H1 (cell line): ENCODE measurements at regions not wholly inside any gene's neighbourhood (a gene's known extent, or its start where the extent isn't known, plus 50 kb on each side); places are given as distances from the start of the nearest gene placed in this dataset.

ENCODE experiments used
- CTCF ChIA-PET: fragments of 300-600 bp; sonication (Branson Sonifier 250); formaldehyde crosslinking; loops from one replicate; lab custom pipeline; 2021; ENCODE audit not compliant: partially characterized antibody; lab: Charles Lee
- POLR2A ChIA-PET: fragments of 300-600 bp; sonication (Branson Sonifier 250); formaldehyde crosslinking; loops from one replicate; lab custom pipeline; 2021; ENCODE audit warnings: inconsistent platforms; ENCODE audit not compliant: partially characterized antibody; lab: Charles Lee
- DNase-seq, 2 experiments: peaks; one replicate each; pipeline versions ENCODE4 v3.0.0 to v3.0.0-alpha.2; 2010 to 2022; ENCODE audit warnings: low spot score in 2 of 2, low read depth in 1 of 2, mixed read lengths in 1 of 2
- FAIRE-seq: peaks from 2 replicates; lab custom pipeline; 2011; peaks lifted over from hg19 to GRCh38; lab: Jason Lieb, UNC
- H2AFZ ChIP-seq: 2 replicates; pipeline ENCODE4 v1.8.1; 2012; ENCODE audit warnings: low read length, inconsistent platforms
- H2AK5ac ChIP-seq: 2 replicates; pipeline ENCODE4 v1.6.1; 2013; ENCODE audit warnings: low read depth, low read length
- H2BK120ac ChIP-seq: replicated peaks from 2 replicates; pipeline ENCODE3; 2013; ENCODE audit warnings: low read depth, low read length, inconsistent platforms
- H2BK12ac ChIP-seq: 2 replicates; pipeline ENCODE4 v1.6.1; 2013; ENCODE audit warnings: low read depth, low read length
- H2BK15ac ChIP-seq: 2 replicates; pipeline ENCODE4 v1.6.1; 2013; ENCODE audit warnings: low read length
- H2BK20ac ChIP-seq: 2 replicates; pipeline ENCODE4 v1.6.1; 2013; ENCODE audit warnings: low read length
- H2BK5ac ChIP-seq: 2 replicates; pipeline ENCODE4 v1.6.1; 2013; ENCODE audit warnings: low read depth, low read length
- H3K14ac ChIP-seq: 2 replicates; pipeline ENCODE4 v1.6.1; 2013; ENCODE audit warnings: inconsistent platforms; ENCODE audit not compliant: insufficient read length
- H3K18ac ChIP-seq: 2 replicates; pipeline ENCODE4 v1.6.1; 2013; ENCODE audit warnings: low read length; ENCODE audit errors: extremely low read depth
- H3K23ac ChIP-seq: 2 replicates; pipeline ENCODE4 v1.6.1; 2013; ENCODE audit warnings: inconsistent platforms; ENCODE audit not compliant: insufficient read length
- H3K23me2 ChIP-seq: 2 replicates; pipeline ENCODE4 v1.6.1; 2013; ENCODE audit warnings: low read depth, low read length
- H3K27ac ChIP-seq: 2 replicates; pipeline ENCODE4 v1.6.1; 2011; ENCODE audit warnings: low read depth, low read length, inconsistent platforms
- H3K27me3 ChIP-seq, 4 experiments: replicated peaks in 1 of 4; 1 replicate in 1 of 4; 2 replicates in 3 of 4; pipeline versions ENCODE4 v1.6.1 to v1.8.1; 2011 to 2013; ENCODE audit warnings: low read length in 3 of 4, mild to moderate bottlenecking in 3 of 4, inconsistent platforms in 2 of 4, mixed read lengths in 2 of 4, moderate library complexity in 1 of 4; ENCODE audit not compliant: control insufficient read depth in 3 of 4, insufficient read depth in 3 of 4; ENCODE audit errors: extremely low read depth in 1 of 4
- H3K36me3 ChIP-seq, 4 experiments: 2 replicates each; pipeline versions ENCODE4 v1.6.1 to v1.8.1; 2011 to 2013; ENCODE audit warnings: mild to moderate bottlenecking in 4 of 4, low read length in 3 of 4, moderate library complexity in 2 of 4, control low read depth in 1 of 4, inconsistent platforms in 1 of 4; ENCODE audit not compliant: insufficient read depth in 4 of 4, control insufficient read depth in 2 of 4
- H3K4ac ChIP-seq: replicated peaks from 2 replicates; pipeline ENCODE3; 2013; ENCODE audit warnings: low read length, low read depth, mixed read lengths, inconsistent platforms; ENCODE audit not compliant: insufficient read length
- H3K4me1 ChIP-seq, 4 experiments: replicated peaks in 1 of 4; 1 replicate in 1 of 4; 2 replicates in 3 of 4; pipeline versions ENCODE4 v1.6.1 to v1.8.1; 2011 to 2013; ENCODE audit warnings: low read length in 3 of 4, inconsistent platforms in 2 of 4, mixed read lengths in 1 of 4; ENCODE audit not compliant: insufficient read depth in 4 of 4, control insufficient read depth in 3 of 4
- H3K4me2 ChIP-seq, 2 experiments: 2 replicates each; pipeline versions ENCODE4 v1.6.1 to v1.8.1; 2011 to 2013; ENCODE audit warnings: low read depth in 2 of 2, low read length in 2 of 2, control low read depth in 1 of 2, inconsistent platforms in 1 of 2, mild to moderate bottlenecking in 1 of 2; ENCODE audit not compliant: insufficient read depth in 1 of 2
- H3K4me3 ChIP-seq, 4 experiments: fragments of 200-600, 300-600 bp in 1 of 4; sonication (generic), shearing (Covaris generic), sonication (Bioruptor Twin) in 1 of 4; 2 replicates each; pipeline versions ENCODE4 v1.5.1 to v1.8.1; 2011 to 2016; ENCODE audit warnings: low read length in 4 of 4, low read depth in 3 of 4, control low read depth in 2 of 4, inconsistent platforms in 2 of 4, mild to moderate bottlenecking in 2 of 4, mixed read lengths in 1 of 4, moderate library complexity in 1 of 4; ENCODE audit not compliant: insufficient read depth in 2 of 4; ENCODE audit errors: extremely low read depth in 1 of 4
- H3K56ac ChIP-seq: replicated peaks from 2 replicates; pipeline ENCODE3; 2013; ENCODE audit warnings: low read depth, mild to moderate bottlenecking, mixed read lengths, low read length, inconsistent platforms; ENCODE audit not compliant: insufficient read length
- H3K79me1 ChIP-seq: 2 replicates; pipeline ENCODE4 v1.6.1; 2013; ENCODE audit warnings: low read depth, low read length, control low read depth
- H3K79me2 ChIP-seq, 2 experiments: 2 replicates each; pipeline versions ENCODE4 v1.6.1 to v1.8.1; 2012 to 2013; ENCODE audit warnings: low read length in 2 of 2, mild to moderate bottlenecking in 2 of 2, inconsistent platforms in 1 of 2; ENCODE audit not compliant: insufficient read depth in 2 of 2, control insufficient read depth in 1 of 2
- H3K9ac ChIP-seq, 4 experiments: replicated peaks in 1 of 4; 1 replicate in 1 of 4; 2 replicates in 3 of 4; pipeline versions ENCODE4 v1.6.1 to v1.8.1; 2011 to 2013; ENCODE audit warnings: low read depth in 3 of 4, low read length in 3 of 4, control low read depth in 2 of 4, mild to moderate bottlenecking in 2 of 4, moderate library complexity in 2 of 4, inconsistent platforms in 1 of 4; ENCODE audit errors: extremely low read depth in 1 of 4
- H3K9me3 ChIP-seq, 2 experiments: 2 replicates each; pipeline versions ENCODE4 v1.6.1 to v1.8.1; 2012 to 2013; ENCODE audit warnings: mild to moderate bottlenecking in 2 of 2, moderate library complexity in 2 of 2, control low read depth in 1 of 2, inconsistent platforms in 1 of 2, low read depth in 1 of 2, low read length in 1 of 2, mixed read lengths in 1 of 2; ENCODE audit not compliant: insufficient read depth in 2 of 2
- H4K20me1 ChIP-seq, 2 experiments: replicated peaks in 1 of 2; 2 replicates each; pipeline versions ENCODE3 to v1.8.1; 2011 to 2013; ENCODE audit warnings: inconsistent platforms in 2 of 2, low read length in 2 of 2, mild to moderate bottlenecking in 1 of 2; ENCODE audit not compliant: insufficient read depth in 2 of 2, control insufficient read depth in 1 of 2
- H4K5ac ChIP-seq: 2 replicates; pipeline ENCODE4 v1.6.1; 2013; ENCODE audit warnings: low read length, low read depth, mixed read lengths, inconsistent platforms; ENCODE audit not compliant: insufficient read length
- H4K8ac ChIP-seq: 2 replicates; pipeline ENCODE4 v1.8.0; 2013; ENCODE audit warnings: mild to moderate bottlenecking, moderate library complexity, low read length, inconsistent platforms; ENCODE audit not compliant: insufficient read depth; ENCODE audit errors: extremely low read depth
- H4K91ac ChIP-seq: replicated peaks from 2 replicates; pipeline ENCODE3; 2013; ENCODE audit warnings: low read length, mixed read lengths, inconsistent platforms; ENCODE audit not compliant: insufficient read length
- ATF2 ChIP-seq: IDR thresholded peaks from 2 replicates; pipeline ENCODE4 v1.6.1; 2012; ENCODE audit warnings: low read length, inconsistent platforms
- BACH1 ChIP-seq: IDR thresholded peaks from 2 replicates; pipeline ENCODE4 v1.6.1; 2012; ENCODE audit warnings: low read length, improper control_type of control experiment
- BCL11A ChIP-seq, 2 experiments: IDR thresholded peaks; one replicate each; pipeline ENCODE4 v1.6.1; 2011; ENCODE audit warnings: low read depth in 2 of 2, low read length in 2 of 2, mild to moderate bottlenecking in 2 of 2
- CHD2 ChIP-seq: IDR thresholded peaks from 2 replicates; pipeline ENCODE4 v1.6.1; 2012; ENCODE audit warnings: low read length, improper control_type of control experiment
- EZH2 ChIP-seq: fragments of 200-600 bp; sonication (generic); IDR thresholded peaks from 2 replicates; pipeline ENCODE4 v1.7.1; 2012; ENCODE audit warnings: low read depth, mild to moderate bottlenecking, moderate library complexity, low read length, inconsistent platforms; ENCODE audit not compliant: severe bottlenecking
- HDAC2 ChIP-seq, 2 experiments: fragments of 300-600 bp in 1 of 2; sonication (generic) in 1 of 2; IDR thresholded peaks; 2 replicates each; pipeline ENCODE4 v1.6.1; 2011 to 2012; ENCODE audit warnings: low read depth in 2 of 2, low read length in 2 of 2, mild to moderate bottlenecking in 2 of 2, moderate library complexity in 2 of 2, borderline replicate concordance in 1 of 2, inconsistent platforms in 1 of 2
- JUND ChIP-seq: IDR thresholded peaks from 2 replicates; pipeline ENCODE4 v1.6.1; 2011; ENCODE audit warnings: mild to moderate bottlenecking, improper control_type of control experiment, low read length
- NRF1 ChIP-seq: IDR thresholded peaks from 2 replicates; pipeline ENCODE4 v1.6.1; 2011; ENCODE audit warnings: mild to moderate bottlenecking, low read depth, low read length, improper control_type of control experiment
- POLR2AphosphoS5 ChIP-seq: IDR thresholded peaks from 2 replicates; pipeline ENCODE4 v1.6.1; 2011; ENCODE audit warnings: low read depth, low read length
- POU5F1 ChIP-seq: IDR thresholded peaks from 2 replicates; pipeline ENCODE4 v1.6.1; 2011; ENCODE audit warnings: low read depth, mild to moderate bottlenecking, low read length, moderate library complexity
- RFX5 ChIP-seq: IDR thresholded peaks from 2 replicates; pipeline ENCODE4 v1.6.1; 2011; ENCODE audit warnings: low read depth, low read length, improper control_type of control experiment, borderline replicate concordance
- TCF12 ChIP-seq: IDR thresholded peaks from 2 replicates; pipeline ENCODE4 v1.6.1; 2011; ENCODE audit warnings: low read depth, mild to moderate bottlenecking, low read length
- TEAD4 ChIP-seq: IDR thresholded peaks from 2 replicates; pipeline ENCODE4 v1.6.1; 2012; ENCODE audit warnings: low read depth, low read length, inconsistent platforms, mixed read lengths
- WGBS, 2 experiments: shearing (Covaris generic) in 1 of 2; methylation state at CpG; one replicate each; pipeline versions ENCODE4 v1.1.6 to v1.1.7; 2013 to 2015; ENCODE audit warnings: low lambda C conversion rate in 2 of 2, mixed read lengths in 2 of 2, inconsistent platforms in 1 of 2, low coverage in 1 of 2, missing lambda C conversion rate in 1 of 2; ENCODE audit not compliant: insufficient replicate concordance in 2 of 2, insufficient coverage in 1 of 2, insufficient read length in 1 of 2; ENCODE audit errors: extremely low coverage in 1 of 2, missing lambda C conversion rate in 1 of 2; 5-methylcytosine and 5-hydroxymethylcytosine counted together
- TF ChIP-seq, protein P1 (sequence below): IDR thresholded peaks from 2 replicates; pipeline ENCODE4 v1.6.1; 2012; ENCODE audit warnings: inconsistent platforms

- no peak overlapping the region for H3K4me3 ChIP-seq
- H3K4me2 ChIP-seq = no peak overlapping the region
- H3K9me3 ChIP-seq = no peaks in the 10 kb centered on the region
- no peak overlapping the region for H3K9ac ChIP-seq
- H3K23ac ChIP-seq = no peak overlapping the region
- H3K14ac ChIP-seq = no peak overlapping the region
- H4K20me1 ChIP-seq = no peaks in the 10 kb centered on the region
- peaks cover 0 to 3% (median under 1%) of the 10 kb centered on the region in 4 experiments; a peak in 2 of 7 replicates for H3K4me1 ChIP-seq
- H2BK5ac ChIP-seq = no peak overlapping the region
- 92% methylated on average over 7 of the region's 7 CpGs; no CpG with 5 or more reads in 1 of the 2 experiments for WGBS, 2 experiments
- H3K27ac ChIP-seq = no peak overlapping the region
- no peaks in the 10 kb centered on the region for H3K79me2 ChIP-seq
- ChIA-PET POLR2A (no interaction called here), CTCF (no interaction called here)
- no peak overlapping the region for H2AFZ ChIP-seq
- no peak overlapping the region for H2BK12ac ChIP-seq
- H3K18ac ChIP-seq = no peak overlapping the region
- no peak overlapping the region for H2AK5ac ChIP-seq
- H3K79me1 ChIP-seq = no peaks in the 10 kb centered on the region
- H4K5ac ChIP-seq = no peak overlapping the region
- no peak overlapping the region for H4K8ac ChIP-seq
- DNase-seq (no peak), FAIRE-seq (no peak)
- H3K23me2 ChIP-seq = no peaks in the 10 kb centered on the region
- no peak overlapping the region for H2BK20ac ChIP-seq
- no peak overlapping the region for H3K56ac ChIP-seq
- H2BK15ac ChIP-seq = no peak overlapping the region
- no peak overlapping the region for H2BK120ac ChIP-seq
- H3K27me3 ChIP-seq = no peaks in the 10 kb centered on the region
- H3K36me3 ChIP-seq = no peaks in the 10 kb centered on the region
- no peak overlapping the region for H3K4ac ChIP-seq
- no peak overlapping the region for H4K91ac ChIP-seq
- no peak for TF ChIP-seq BCL11A (IDR thresholded peaks at IDR 0.05; ENCODE audit: low read depth in 2 of 2, low read length in 2 of 2)
- TF ChIP-seq HDAC2 (IDR thresholded peaks at IDR 0.05; ENCODE audit: borderline replicate concordance in 1 of 2, low read depth in 2 of 2, low read length in 2 of 2) = no peak
- TF ChIP-seq TCF12 = no peak
- TF ChIP-seq, protein P1, sequence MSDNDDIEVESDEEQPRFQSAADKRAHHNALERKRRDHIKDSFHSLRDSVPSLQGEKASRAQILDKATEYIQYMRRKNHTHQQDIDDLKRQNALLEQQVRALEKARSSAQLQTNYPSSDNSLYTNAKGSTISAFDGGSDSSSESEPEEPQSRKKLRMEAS = no peak
- no peak for TF ChIP-seq EZH2
- no peak for TF ChIP-seq NRF1
- no peak for TF ChIP-seq POU5F1
- TF ChIP-seq BACH1 = no peak
- TF ChIP-seq CHD2 = no peak
- no peak for TF ChIP-seq ATF2
- no peak for TF ChIP-seq JUND
- TF ChIP-seq RFX5 = no peak
- TF ChIP-seq POLR2AphosphoS5 = no peak
- no peak for TF ChIP-seq TEAD4
These were observed 546.8 kb downstream of the BCL11B start for GRCh38 chr14:98725191-98725590.
